Endothelial cell of umbilical vein (primary cell): ENCODE measurements at regions not wholly inside any gene's neighbourhood (a gene's known extent, or its start where the extent isn't known, plus 50 kb on each side); places are given as distances from the start of the nearest gene placed in this dataset.

ENCODE experiments used
- BruUV-seq: library from RNA; stranded (reverse); fragments of 400-500 nt; replicated peaks from 2 replicates; lab custom pipeline; 2021; lab: Mats Ljungman, UMichigan
- CTCF ChIA-PET: fragments of 300-600, 350-600 bp; sonication (Branson Sonifier 250); formaldehyde crosslinking; loops from one replicate; lab custom pipeline; 2021; ENCODE audit warnings: antibody characterized with exemption, inconsistent platforms; lab: Charles Lee
- POLR2A ChIA-PET: fragments of 300-600, 350-600 bp; sonication (Branson Sonifier 250); formaldehyde crosslinking; loops from one replicate; lab custom pipeline; 2021; ENCODE audit warnings: antibody characterized with exemption, inconsistent platforms; lab: Charles Lee
- DNase-seq: peaks from one replicate; pipeline ENCODE4 v3.0.0-alpha.2; 2011; ENCODE audit warnings: low read depth, low spot score
- FAIRE-seq: peaks from 2 replicates; lab custom pipeline; 2011; peaks lifted over from hg19 to GRCh38; lab: Jason Lieb, UNC
- H2AFZ ChIP-seq: 2 replicates; pipeline ENCODE4 v1.6.0; 2012; ENCODE audit warnings: low read depth, low read length, control low read depth, inconsistent platforms
- H3K27ac ChIP-seq: 2 replicates; pipeline ENCODE4 v1.5.1; 2011; ENCODE audit warnings: low read depth, mild to moderate bottlenecking, control low read depth, low read length, moderate library complexity; ENCODE audit not compliant: insufficient read depth
- H3K27me3 ChIP-seq, 2 experiments: 2 replicates each; pipeline versions ENCODE4 v1.6.0 to v1.6.1; 2011; ENCODE audit warnings: low read length in 2 of 2, mixed read lengths in 1 of 2; ENCODE audit not compliant: control insufficient read depth in 2 of 2, insufficient read depth in 2 of 2
- H3K36me3 ChIP-seq, 2 experiments: 2 replicates in 1 of 2; 3 replicates in 1 of 2; pipeline ENCODE4 v1.5.1; 2011; ENCODE audit warnings: low read length in 2 of 2, mild to moderate bottlenecking in 1 of 2, moderate library complexity in 1 of 2; ENCODE audit not compliant: control insufficient read depth in 2 of 2, insufficient read depth in 2 of 2; ENCODE audit errors: extremely low read depth in 1 of 2
- H3K4me1 ChIP-seq: 3 replicates; pipeline ENCODE4 v1.5.1; 2011; ENCODE audit warnings: mild to moderate bottlenecking, low read length; ENCODE audit not compliant: control insufficient read depth, insufficient read depth; ENCODE audit errors: extremely low read depth
- H3K4me2 ChIP-seq: 2 replicates; pipeline ENCODE4 v1.6.1; 2011; ENCODE audit warnings: low read length, control low read depth, mixed read lengths; ENCODE audit not compliant: insufficient read depth
- H3K4me3 ChIP-seq, 3 experiments: fragments of 200-600 bp in 1 of 3; sonication (generic), shearing (Covaris generic) in 1 of 3; replicated peaks in 1 of 3; 2 replicates each; pipeline ENCODE4 v1.5.1; 2011 to 2016; ENCODE audit warnings: control low read depth in 3 of 3, low read length in 3 of 3, mild to moderate bottlenecking in 2 of 3, inconsistent platforms in 1 of 3, low read depth in 1 of 3, moderate library complexity in 1 of 3; ENCODE audit not compliant: insufficient read depth in 1 of 3
- H3K79me2 ChIP-seq: 2 replicates; pipeline ENCODE4 v1.6.0; 2012; ENCODE audit warnings: low read length, inconsistent platforms; ENCODE audit not compliant: control insufficient read depth, insufficient read depth
- H3K9ac ChIP-seq: replicated peaks from 2 replicates; pipeline ENCODE3; 2011; ENCODE audit warnings: low read length, control low read depth; ENCODE audit not compliant: insufficient read depth; ENCODE audit errors: extremely low read depth
- H3K9me1 ChIP-seq: replicated peaks from 3 replicates; pipeline ENCODE4 v1.6.0; 2011; ENCODE audit warnings: mild to moderate bottlenecking, low read length; ENCODE audit not compliant: control insufficient read depth, insufficient read depth; ENCODE audit errors: extremely low read depth
- H3K9me3 ChIP-seq: replicated peaks from 2 replicates; pipeline ENCODE4 v1.5.1; 2012; ENCODE audit warnings: low read length, inconsistent platforms; ENCODE audit not compliant: control insufficient read depth, insufficient read depth
- H4K20me1 ChIP-seq: replicated peaks from 2 replicates; pipeline ENCODE3; 2011; ENCODE audit warnings: mild to moderate bottlenecking, low read length; ENCODE audit not compliant: control insufficient read depth, insufficient read depth; ENCODE audit errors: extremely low read depth
- EZH2 ChIP-seq: IDR thresholded peaks from 2 replicates; pipeline ENCODE4 v1.6.1; 2012; ENCODE audit warnings: borderline replicate concordance, low read depth, mild to moderate bottlenecking, moderate library complexity, low read length, inconsistent platforms; ENCODE audit not compliant: severe bottlenecking
- FOS ChIP-seq: IDR thresholded peaks from 2 replicates; pipeline ENCODE4 v1.6.1; 2011; ENCODE audit warnings: mild to moderate bottlenecking, low read length, moderate library complexity, borderline replicate concordance; ENCODE audit not compliant: insufficient read depth
- GATA2 ChIP-seq: IDR thresholded peaks from 2 replicates; pipeline ENCODE4 v1.7.0; 2011; ENCODE audit warnings: low read depth, mild to moderate bottlenecking, moderate library complexity, mixed read lengths, low read length; ENCODE audit not compliant: insufficient read length, insufficient read depth
- JUN ChIP-seq: IDR thresholded peaks from 2 replicates; pipeline ENCODE4 v1.6.1; 2011; ENCODE audit warnings: borderline replicate concordance, low read depth; ENCODE audit not compliant: insufficient read length, insufficient read depth
- MYC ChIP-seq: IDR thresholded peaks from one replicate; pipeline ENCODE4 v1.6.1; 2011; ENCODE audit warnings: mild to moderate bottlenecking, low read depth, low read length
- POLR2A ChIP-seq: IDR thresholded peaks from 2 replicates; pipeline ENCODE4 v1.6.1; 2012; ENCODE audit warnings: low read depth, mild to moderate bottlenecking, control low read depth, low read length
- POLR2AphosphoS5 ChIP-seq: IDR thresholded peaks from 2 replicates; pipeline ENCODE4 v1.6.1; 2012; ENCODE audit warnings: low read depth, mild to moderate bottlenecking, control low read depth, low read length, moderate library complexity; ENCODE audit not compliant: insufficient read depth
- dilution Hi-C: fragments of 300-500 bp; cut with MboI; formaldehyde crosslinking; loops from one replicate; pipeline ENCODE4 v1.15.0; 2019; ENCODE audit warnings: low sequenced_read_pairs; ENCODE audit not compliant: extremely low pct_ligation_motif_present
- intact Hi-C: fragments of 100-400 bp; cut with micrococcal nuclease; formaldehyde crosslinking; loops from one replicate; pipeline ENCODE4 v1.10.0; 2022
- TF ChIP-seq, protein P1 (sequence below): IDR thresholded peaks from 2 replicates; pipeline ENCODE4 v1.6.1; 2011; ENCODE audit not compliant: insufficient read depth, insufficient read length
- TF ChIP-seq, protein P2 (sequence below), 2 donors: IDR thresholded peaks; 1 replicate in 1 of 2; 2 replicates in 1 of 2; pipeline ENCODE4 v1.5.1; 2011; ENCODE audit warnings: low read length in 2 of 2, mild to moderate bottlenecking in 2 of 2, moderate library complexity in 2 of 2, control low read depth in 1 of 2, inconsistent platforms in 1 of 2, low read depth in 1 of 2; ENCODE audit not compliant: insufficient read depth in 1 of 2; ENCODE audit errors: extremely low read depth in 1 of 2

DNA sequence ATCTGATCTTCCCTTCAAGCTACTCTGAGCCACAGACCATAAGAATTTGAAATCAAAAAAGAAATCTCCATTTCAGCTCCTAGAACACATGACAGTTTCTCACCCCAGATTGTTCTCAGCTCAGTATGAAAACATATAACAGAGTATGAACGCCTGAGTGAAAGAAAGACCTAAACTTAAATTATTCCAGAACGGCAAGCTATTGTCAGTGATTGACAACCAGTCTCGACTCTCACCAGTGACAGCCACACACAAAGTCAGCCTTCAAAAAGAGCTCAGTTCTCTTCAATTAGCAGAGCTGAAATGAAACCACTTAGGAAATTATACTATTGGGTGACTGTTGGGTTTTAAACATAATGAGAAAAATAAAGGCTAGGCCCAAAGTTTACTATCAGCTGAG, 312.8 kb downstream of the OMA1 start:
- Histone ChIP-seq H4K20me1 (no peaks in the 10 kb centered on the region), H3K27ac (no peak overlapping the region), H3K4me1 (no peaks in the 10 kb centered on the region), H3K36me3 (no peaks in the 10 kb centered on the region), H3K27me3 (no peaks in the 10 kb centered on the region), H2AFZ (no peak overlapping the region), H3K4me2 (no peak overlapping the region), H3K4me3 (no peak overlapping the region), H3K9ac (no peak overlapping the region), H3K9me1 (no peaks in the 10 kb centered on the region), H3K79me2 (no peaks in the 10 kb centered on the region), H3K9me3 (no peaks in the 10 kb centered on the region)
- BruUV-seq = no TSS peak
- dilution Hi-C loops = no loop called here
- no peak for FAIRE-seq
- ChIA-PET CTCF (no interaction called here), POLR2A (no interaction called here)
- intact Hi-C loops = no loop called here
- no peak for TF ChIP-seq GATA2
- no peak for TF ChIP-seq POLR2A
- TF ChIP-seq EZH2 = no peak
- TF ChIP-seq, protein P1, sequence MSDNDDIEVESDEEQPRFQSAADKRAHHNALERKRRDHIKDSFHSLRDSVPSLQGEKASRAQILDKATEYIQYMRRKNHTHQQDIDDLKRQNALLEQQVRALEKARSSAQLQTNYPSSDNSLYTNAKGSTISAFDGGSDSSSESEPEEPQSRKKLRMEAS = no peak
- TF ChIP-seq, protein P2, sequence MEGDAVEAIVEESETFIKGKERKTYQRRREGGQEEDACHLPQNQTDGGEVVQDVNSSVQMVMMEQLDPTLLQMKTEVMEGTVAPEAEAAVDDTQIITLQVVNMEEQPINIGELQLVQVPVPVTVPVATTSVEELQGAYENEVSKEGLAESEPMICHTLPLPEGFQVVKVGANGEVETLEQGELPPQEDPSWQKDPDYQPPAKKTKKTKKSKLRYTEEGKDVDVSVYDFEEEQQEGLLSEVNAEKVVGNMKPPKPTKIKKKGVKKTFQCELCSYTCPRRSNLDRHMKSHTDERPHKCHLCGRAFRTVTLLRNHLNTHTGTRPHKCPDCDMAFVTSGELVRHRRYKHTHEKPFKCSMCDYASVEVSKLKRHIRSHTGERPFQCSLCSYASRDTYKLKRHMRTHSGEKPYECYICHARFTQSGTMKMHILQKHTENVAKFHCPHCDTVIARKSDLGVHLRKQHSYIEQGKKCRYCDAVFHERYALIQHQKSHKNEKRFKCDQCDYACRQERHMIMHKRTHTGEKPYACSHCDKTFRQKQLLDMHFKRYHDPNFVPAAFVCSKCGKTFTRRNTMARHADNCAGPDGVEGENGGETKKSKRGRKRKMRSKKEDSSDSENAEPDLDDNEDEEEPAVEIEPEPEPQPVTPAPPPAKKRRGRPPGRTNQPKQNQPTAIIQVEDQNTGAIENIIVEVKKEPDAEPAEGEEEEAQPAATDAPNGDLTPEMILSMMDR (IDR thresholded peaks at IDR 0.05; ENCODE audit: extremely low read depth in 1 of 2, insufficient read depth in 1 of 2, low read depth in 1 of 2, low read length in 2 of 2) = no peak
- no peak for TF ChIP-seq POLR2AphosphoS5
- TF ChIP-seq MYC = no peak
- TF ChIP-seq JUN = no peak
- no peak for TF ChIP-seq FOS
- no peak for DNase-seq
